Nucleus accumbens (tissue), 56 donors: ENCODE measurements at regions not wholly inside any gene's neighbourhood (a gene's known extent, or its start where the extent isn't known, plus 50 kb on each side); places are given as distances from the start of the nearest gene placed in this dataset.
"Not testable (repeated sequence)": the region's sequence is repeated elsewhere in the genome, so short reads cannot be mapped to it uniquely, and the experiment has no call there.

Experiments used
- DNase-seq, 56 donors: peaks; one replicate each; lab custom pipeline; 2025; lab: John Stamatoyannopoulos, UW

- no peak for DNase-seq
These were observed 362.8 kb upstream of the ARPP21 start for GRCh38 chr3:35276568-35276967.

DNA sequence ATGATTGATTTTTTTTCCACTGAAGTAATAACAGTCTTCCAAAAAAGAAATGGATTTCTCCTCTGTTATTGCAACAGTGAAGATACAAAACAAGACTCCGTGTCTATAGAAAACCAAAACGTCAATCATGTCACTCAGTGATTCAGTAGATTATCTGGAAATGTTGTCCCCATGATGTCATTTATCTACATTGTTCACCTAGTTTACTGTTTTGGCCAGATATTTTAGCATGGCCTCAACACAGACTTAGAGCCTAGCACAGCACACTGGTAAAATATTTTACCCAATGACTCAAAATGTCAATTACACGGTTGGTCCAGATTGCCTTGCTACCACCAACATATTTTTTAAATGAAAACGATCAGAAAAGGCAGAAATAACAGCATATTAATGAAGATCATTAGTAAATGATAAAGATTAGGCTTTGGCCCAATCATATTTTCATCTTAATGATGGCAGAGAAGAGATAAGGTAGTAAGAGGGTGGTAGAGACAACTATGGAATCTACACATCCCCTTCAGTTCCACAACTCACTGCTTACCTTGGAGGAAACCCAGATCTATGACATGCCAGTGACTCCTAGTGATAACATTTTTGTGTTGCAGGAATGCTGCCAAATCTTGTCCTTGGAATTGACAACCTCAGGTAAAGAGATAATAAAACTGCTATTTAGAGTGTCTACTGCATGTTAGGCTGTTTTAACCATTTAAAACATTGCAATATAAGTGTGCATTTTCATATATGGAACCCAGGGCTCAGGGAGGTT, 347.7 kb upstream of the ARPP21 start:
- DNase-seq = no peak

GRCh38 chr3:35292568-35292967, 346.8 kb upstream of the ARPP21 start:
- no peak for DNase-seq

GRCh38 chr3:35295906-35296305, 343.4 kb upstream of the ARPP21 start:
- DNase-seq = no peak

GRCh38 chr3:35296533-35296932, 342.8 kb upstream of the ARPP21 start:
- no peak for DNase-seq

DNA sequence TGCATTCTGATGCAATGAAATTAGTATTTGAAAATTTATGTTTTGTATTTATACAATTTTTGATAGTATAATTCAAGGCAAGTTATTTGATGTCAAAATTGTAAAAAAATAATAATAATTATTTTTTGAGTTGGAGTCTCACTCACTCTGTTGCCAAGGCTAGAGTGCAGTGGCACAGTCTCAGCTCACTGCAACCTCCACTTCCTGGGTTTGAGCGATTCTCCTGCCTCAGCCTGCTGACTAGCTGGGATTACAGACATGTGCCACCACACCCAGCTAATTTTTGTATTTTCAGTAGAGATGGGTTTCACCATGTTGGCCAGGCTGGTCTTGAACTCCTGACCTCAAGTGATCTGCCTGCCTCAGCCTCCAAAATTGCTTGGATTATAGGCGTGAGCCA, 342.4 kb upstream of the ARPP21 start:
- not testable (repeated sequence) for DNase-seq

GRCh38 chr3:35305406-35305805, 333.9 kb upstream of the ARPP21 start:
- no peak for DNase-seq

- DNase-seq = no peak
These were observed 332.0 kb upstream of the ARPP21 start for GRCh38 chr3:35307296-35307695.

- not testable (repeated sequence) for DNase-seq
These were observed 322.5 kb upstream of the ARPP21 start for GRCh38 chr3:35316841-35317240.

DNA sequence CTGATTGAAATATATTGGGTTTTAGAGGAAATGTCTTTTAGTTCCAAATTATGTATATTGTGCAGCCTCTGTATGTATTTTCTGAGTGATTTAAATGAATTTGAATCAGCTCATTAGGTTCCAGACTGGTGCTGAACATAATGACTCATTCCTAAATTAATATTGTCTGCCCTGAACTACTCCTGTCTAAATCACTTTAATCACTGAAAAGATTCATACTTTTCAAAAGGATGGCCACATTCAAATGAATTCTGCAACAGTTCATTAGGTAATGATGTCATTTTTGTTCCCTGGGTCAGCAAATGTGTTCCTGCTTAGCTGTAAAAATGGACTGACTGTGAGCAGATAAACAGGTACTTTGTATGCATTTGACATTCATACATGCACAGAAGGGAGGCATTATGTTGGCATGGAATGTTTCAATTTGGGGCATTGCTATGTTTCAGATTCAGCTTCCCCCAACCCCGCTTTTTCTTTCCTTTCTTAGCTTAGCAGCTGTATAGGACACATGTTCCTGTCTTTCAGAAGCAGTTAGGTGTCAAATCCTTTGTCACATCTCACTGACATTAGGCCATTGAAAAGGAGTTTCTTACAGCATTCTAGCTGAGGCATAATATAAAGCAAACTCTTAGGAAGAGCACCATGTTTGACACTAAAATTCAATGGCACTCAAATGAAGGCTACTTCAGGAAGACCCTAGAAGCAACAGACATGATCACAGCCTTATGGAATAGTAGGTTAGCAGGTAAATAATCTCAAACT, 318.5 kb upstream of the ARPP21 start:
- DNase-seq = no peak

DNA sequence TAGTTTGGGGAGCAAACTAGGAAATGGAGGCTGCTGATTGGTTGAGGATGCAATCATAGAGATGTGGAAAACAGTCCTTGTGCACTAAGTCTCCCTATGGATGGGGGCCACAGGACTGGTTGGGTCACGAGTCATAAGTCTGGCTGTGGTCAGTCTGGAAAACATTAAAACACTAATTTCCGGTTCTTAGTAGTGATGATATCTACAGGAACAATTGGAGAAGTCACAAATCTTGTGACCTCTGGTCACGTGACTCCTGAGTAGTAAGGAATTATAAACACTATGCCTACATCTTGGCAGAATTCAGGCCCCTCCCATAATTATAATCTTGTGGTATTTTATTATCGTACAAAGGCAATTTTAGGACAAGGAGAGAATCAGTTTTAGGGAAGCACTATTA, 317.3 kb upstream of the ARPP21 start:
- DNase-seq = no peak

GRCh38 chr3:35335703-35336102, 303.6 kb upstream of the ARPP21 start:
- DNase-seq = no peak

GRCh38 chr3:35336601-35337000, 302.7 kb upstream of the ARPP21 start:
- no peak for DNase-seq

DNA sequence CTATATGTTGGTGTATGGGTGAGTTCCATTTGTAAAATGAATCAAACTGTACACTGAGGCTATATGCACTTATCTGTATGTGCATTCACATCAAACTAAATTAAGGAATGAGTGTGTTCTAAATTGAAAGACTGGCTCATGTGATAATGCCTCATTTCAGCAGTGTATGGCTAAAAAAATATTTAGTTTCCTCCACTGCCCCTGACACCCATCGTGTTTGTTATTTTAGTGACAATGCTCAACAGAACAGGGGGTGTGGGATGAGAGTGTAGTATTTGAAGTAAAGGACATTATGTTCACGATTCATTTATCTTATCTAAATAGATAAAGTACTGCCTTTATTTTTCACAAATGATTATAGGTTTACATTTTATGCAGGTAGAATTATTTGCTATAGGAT, 301.1 kb upstream of the ARPP21 start:
- no peak for DNase-seq

- DNase-seq = no peak
These were observed 259.1 kb upstream of the ARPP21 start for GRCh38 chr3:35380196-35380595.

- no peak for DNase-seq
These were observed 256.1 kb upstream of the ARPP21 start for GRCh38 chr3:35383216-35383615.

- peak in 1 of 56 donors; percentile 1 for DNase-seq
These were observed 255.4 kb upstream of the ARPP21 start for GRCh38 chr3:35383719-35384555.

DNA sequence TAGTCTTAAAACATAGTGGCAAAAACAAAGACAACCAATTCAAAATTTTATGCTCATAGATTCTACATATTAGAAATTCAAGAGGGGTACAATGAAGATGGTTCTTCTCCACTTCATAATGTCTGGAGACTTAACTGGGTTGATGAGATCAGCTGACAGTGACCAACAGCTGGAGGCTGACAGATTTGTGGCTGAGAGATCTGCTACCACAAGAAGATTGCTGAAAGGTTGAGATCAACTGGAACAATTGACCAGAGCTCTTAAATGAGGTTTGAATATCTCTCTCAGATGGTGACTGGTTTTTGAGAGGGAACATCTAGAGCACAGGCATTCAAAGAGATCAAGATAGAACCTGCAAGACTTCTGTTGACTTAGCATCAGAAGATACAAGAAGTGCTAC, 254.1 kb upstream of the ARPP21 start:
- DNase-seq = no peak

- DNase-seq = no peak
These were observed 249.4 kb upstream of the ARPP21 start for GRCh38 chr3:35389907-35390306.

GRCh38 chr3:35392187-35392586, 247.1 kb upstream of the ARPP21 start:
- no peak for DNase-seq
